SK-N-SH (cell line): ENCODE measurements at regions not wholly inside any gene's neighbourhood (a gene's known extent, or its start where the extent isn't known, plus 50 kb on each side); places are given as distances from the start of the nearest gene placed in this dataset.

Experiments used
- CTCF ChIA-PET: fragments of 300-600, 350-600 bp; formaldehyde crosslinking; extraction: SDS; loops from one replicate; lab custom pipeline; 2021; lab: Yijun Ruan, JAX
- POLR2A ChIA-PET: fragments of 350-600 bp; sonication (Branson Sonifier 250); formaldehyde crosslinking; extraction: SDS; loops from one replicate; lab custom pipeline; 2020; ENCODE audit warnings: antibody characterized with exemption, inconsistent platforms; lab: Yijun Ruan, JAX
- DNase-seq: peaks from one replicate; pipeline ENCODE4 v3.0.0; 2012
- H2AFZ ChIP-seq: fragments of 200-600 bp; sonication (generic); 2 replicates; pipeline ENCODE4 v1.8.1; 2016; ENCODE audit warnings: antibody characterized with exemption, mild to moderate bottlenecking, low read depth
- H3F3A ChIP-seq: fragments of 200-600 bp; sonication (generic); replicated peaks from 2 replicates; pipeline ENCODE3; 2016; ENCODE audit warnings: antibody characterized with exemption, mild to moderate bottlenecking; ENCODE audit not compliant: insufficient read depth
- H3K27ac ChIP-seq, 2 experiments: fragments of 200-500 bp in 1 of 2; fragments of 200-600 bp in 1 of 2; sonication (Bioruptor generic) in 1 of 2; sonication (generic), shearing (Covaris generic) in 1 of 2; 2 replicates each; pipeline versions ENCODE4 v1.5.1 to v1.6.1; 2014 to 2016; ENCODE audit warnings: low read depth in 2 of 2, inconsistent platforms in 1 of 2, low read length in 1 of 2, mild to moderate bottlenecking in 1 of 2, mixed read lengths in 1 of 2
- H3K27me3 ChIP-seq: fragments of 200-600 bp; sonication (generic), shearing (Covaris generic); 2 replicates; pipeline ENCODE4 v1.6.1; 2016; ENCODE audit warnings: mixed run types; ENCODE audit not compliant: insufficient read depth
- H3K36me3 ChIP-seq, 2 experiments: fragments of 200-500 bp in 1 of 2; fragments of 200-600 bp in 1 of 2; sonication (Bioruptor generic) in 1 of 2; sonication (generic) in 1 of 2; replicated peaks in 1 of 2; 2 replicates each; pipeline versions ENCODE3 to v1.5.1; 2014 to 2016; ENCODE audit warnings: low read length in 1 of 2, mild to moderate bottlenecking in 1 of 2; ENCODE audit not compliant: insufficient read depth in 2 of 2, control insufficient read depth in 1 of 2
- H3K4me1 ChIP-seq, 2 experiments: fragments of 200-500 bp in 1 of 2; fragments of 200-600 bp in 1 of 2; sonication (Bioruptor generic) in 1 of 2; sonication (generic), shearing (Covaris generic) in 1 of 2; 2 replicates each; pipeline versions ENCODE4 v1.5.1 to v1.6.1; 2014 to 2016; ENCODE audit warnings: low read depth in 1 of 2, low read length in 1 of 2, mixed run types in 1 of 2; ENCODE audit not compliant: insufficient read depth in 2 of 2, control insufficient read depth in 1 of 2
- H3K4me2 ChIP-seq: fragments of 200-600 bp; sonication (generic), shearing (Covaris generic); 2 replicates; pipeline ENCODE4 v1.6.1; 2017; ENCODE audit warnings: mixed run types
- H3K4me3 ChIP-seq, 2 experiments: fragments of 200-500 bp in 1 of 2; fragments of 200-600 bp in 1 of 2; sonication (Bioruptor generic) in 1 of 2; sonication (generic), shearing (Covaris generic) in 1 of 2; 2 replicates each; pipeline versions ENCODE4 v1.5.1 to v1.8.1; 2014 to 2016; ENCODE audit warnings: low read depth in 2 of 2, inconsistent platforms in 1 of 2, low read length in 1 of 2, mild to moderate bottlenecking in 1 of 2, mixed read lengths in 1 of 2, moderate library complexity in 1 of 2
- H3K79me2 ChIP-seq: fragments of 200-600 bp; sonication (generic); 2 replicates; pipeline ENCODE4 v1.8.1; 2017; ENCODE audit warnings: mild to moderate bottlenecking; ENCODE audit not compliant: insufficient read depth
- H3K9ac ChIP-seq: fragments of 200-600 bp; sonication (generic); 2 replicates; pipeline ENCODE4 v1.6.1; 2017; ENCODE audit warnings: mixed run types
- H3K9me2 ChIP-seq: fragments of 200-600 bp; sonication (generic); 2 replicates; pipeline ENCODE4 v1.6.1; 2017; ENCODE audit warnings: mixed run types
- H3K9me3 ChIP-seq: fragments of 200-600 bp; sonication (generic); 2 replicates; pipeline ENCODE4 v1.6.1; 2017; ENCODE audit warnings: mixed run types, mild to moderate bottlenecking, moderate library complexity
- H4K20me1 ChIP-seq: fragments of 200-600 bp; sonication (generic); 2 replicates; pipeline ENCODE4 v1.6.1; 2017; ENCODE audit warnings: mild to moderate bottlenecking, mixed run types; ENCODE audit not compliant: insufficient read depth
- CHD2 ChIP-seq: fragments of 150-350 bp; IDR thresholded peaks from 2 replicates; pipeline ENCODE4 v1.6.1; 2018; ENCODE audit warnings: low read length; ENCODE audit not compliant: partially characterized antibody
- CTCF ChIP-seq: fragments of 200-600 bp; sonication (generic); IDR thresholded peaks from 2 replicates; pipeline ENCODE4 v1.6.1; 2017; ENCODE audit warnings: antibody characterized with exemption, mild to moderate bottlenecking, moderate library complexity
- ELF1 ChIP-seq: IDR thresholded peaks from 2 replicates; pipeline ENCODE4 v1.4.0; 2012
- EP300 ChIP-seq, 2 experiments: IDR thresholded peaks; 2 replicates each; pipeline versions ENCODE4 v1.4.0 to v1.6.1; 2012; ENCODE audit warnings: borderline replicate concordance in 1 of 2, low read depth in 1 of 2, low read length in 1 of 2
- EZH2phosphoT487 ChIP-seq: fragments of 200-600 bp; sonication (generic); IDR thresholded peaks from 2 replicates; pipeline ENCODE4 v1.6.1; 2017; ENCODE audit warnings: low read depth, mixed run types, mild to moderate bottlenecking, antibody characterized with exemption, moderate library complexity, borderline replicate concordance
- FOXJ3 ChIP-seq: sonication (generic); formaldehyde crosslinking; IDR thresholded peaks from 2 replicates; pipeline ENCODE4 v1.5.1; 2020; ENCODE audit warnings: mild to moderate bottlenecking, missing genetic modification reagents
- JUND ChIP-seq: IDR thresholded peaks from 2 replicates; pipeline ENCODE4 v1.4.0; 2012
- NFIC ChIP-seq: IDR thresholded peaks from 2 replicates; pipeline ENCODE4 v1.4.0; 2012; ENCODE audit warnings: borderline replicate concordance
- NRF1 ChIP-seq: IDR thresholded peaks from 2 replicates; pipeline ENCODE4 v1.6.1; 2012; ENCODE audit warnings: low read depth, mild to moderate bottlenecking, low read length
- POLR2AphosphoS5 ChIP-seq: IDR thresholded peaks from 2 replicates; pipeline ENCODE4 v1.6.1; 2012; ENCODE audit warnings: low read depth, low read length
- RAD21 ChIP-seq: IDR thresholded peaks from 2 replicates; pipeline ENCODE4 v1.6.1; 2012; ENCODE audit warnings: mild to moderate bottlenecking, low read length
- RFX5 ChIP-seq: IDR thresholded peaks from 2 replicates; pipeline ENCODE4 v1.6.1; 2012; ENCODE audit warnings: mild to moderate bottlenecking, improper control_type of control experiment, low read length
- SMC3 ChIP-seq: IDR thresholded peaks from 2 replicates; pipeline ENCODE4 v1.6.1; 2012; ENCODE audit warnings: low read depth, low read length, improper control_type of control experiment
- TAF1 ChIP-seq: IDR thresholded peaks from 2 replicates; pipeline ENCODE4 v1.6.1; 2012; ENCODE audit warnings: low read depth, mild to moderate bottlenecking, low read length, moderate library complexity, borderline replicate concordance
- TCF12 ChIP-seq: IDR thresholded peaks from 2 replicates; pipeline ENCODE4 v1.4.0; 2012
- USF1 ChIP-seq: IDR thresholded peaks from 2 replicates; pipeline ENCODE4 v1.4.0; 2012; ENCODE audit warnings: low read depth, borderline replicate concordance
- USF2 ChIP-seq: fragments of 150-350 bp; IDR thresholded peaks from 2 replicates; pipeline ENCODE4 v1.6.1; 2017; ENCODE audit warnings: antibody characterized with exemption, low read length, low read depth, borderline replicate concordance
- YY1 ChIP-seq: IDR thresholded peaks from 2 replicates; pipeline ENCODE4 v1.4.0; 2012; ENCODE audit warnings: low read depth, mild to moderate bottlenecking
- whole genome bisulfite sequencing: methylation state at CpG from one replicate; pipeline ENCODE4 v1.1.6; 2017; ENCODE audit warnings: low lambda C conversion rate; 5-methylcytosine and 5-hydroxymethylcytosine counted together
- TF ChIP-seq, protein P1 (sequence below): IDR thresholded peaks from 2 replicates; pipeline ENCODE4; 2012

- no peak for TF ChIP-seq JUND
Observed at GRCh38 chr9:135340143-135340655, 139.4 kb upstream of the PPP1R26 start (continued).

GRCh38 chr9:135340726-135341475, 138.7 kb upstream of the PPP1R26 start:
- H3K9me2 ChIP-seq, result no peaks in the 10 kb centered on the region
- H3K27ac ChIP-seq, result no peak overlapping the region; a peak in 1 of 4 replicates
- no peaks in the 10 kb centered on the region for H3K36me3 ChIP-seq
- no peak overlapping the region for H3K9ac ChIP-seq
- H3K4me2 ChIP-seq, result no peak overlapping the region
- DNase-seq, result no peak
- no peak overlapping the region for H2AFZ ChIP-seq
- H3F3A ChIP-seq, result no peaks in the 10 kb centered on the region
- no peak overlapping the region for H3K4me3 ChIP-seq
- no peaks in the 10 kb centered on the region for H3K79me2 ChIP-seq
- no peaks in the 10 kb centered on the region for H4K20me1 ChIP-seq
- ChIA-PET CTCF (interaction anchor here (0.7 to 9.9 kb wide), 9 partner anchors 33 to 650 kb away, joined by 3 to 154 read pairs (median 3); partner anchors contain the start of gene OLFM1), POLR2A (no interaction called here)
- 44% methylated on average over 9 of the region's 20 CpGs for WGBS
- TF ChIP-seq ELF1, result no peak
- TF ChIP-seq EP300 (IDR thresholded peaks at IDR 0.05; ENCODE audit: borderline replicate concordance in 1 of 2, low read depth in 1 of 2, low read length in 1 of 2), result no peak
- no peak for TF ChIP-seq YY1
- TF ChIP-seq JUND, result no peak
- peaks cover 0 to 15% of the 10 kb centered on the region in 2 experiments; a peak in 2 of 4 replicates for H3K4me1 ChIP-seq
- H3K9me3 ChIP-seq, result no peaks in the 10 kb centered on the region
- no peaks in the 10 kb centered on the region for H3K27me3 ChIP-seq

GRCh38 chr9:135341612-135342169, 137.9 kb upstream of the PPP1R26 start:
- POLR2A ChIA-PET, result no interaction called here
- H3K9ac ChIP-seq, result no peak overlapping the region
- no peak for DNase-seq
- no peaks in the 10 kb centered on the region for H3K9me3 ChIP-seq
- no peak overlapping the region for H3K4me2 ChIP-seq
- H3K4me1 ChIP-seq, result peaks cover 0 to 15% of the 10 kb centered on the region in 2 experiments; a peak in 2 of 4 replicates
- no peaks in the 10 kb centered on the region for H3K36me3 ChIP-seq
- H3K79me2 ChIP-seq, result no peaks in the 10 kb centered on the region
- no peak overlapping the region for H3K4me3 ChIP-seq
- WGBS, result 54% methylated on average over 12 of the region's 13 CpGs
- H3K9me2 ChIP-seq, result no peaks in the 10 kb centered on the region
- no peaks in the 10 kb centered on the region for H4K20me1 ChIP-seq
- H3F3A ChIP-seq, result no peaks in the 10 kb centered on the region
- CTCF ChIA-PET, result interaction anchor here (0.7 to 9.9 kb wide), 10 partner anchors 14 to 651 kb away, joined by 3 to 154 read pairs (median 4); partner anchors contain the start of gene OLFM1
- no peak overlapping the region for H3K27ac ChIP-seq
- no peak overlapping the region for H2AFZ ChIP-seq
- H3K27me3 ChIP-seq, result no peaks in the 10 kb centered on the region
- TF ChIP-seq YY1 (no peak), SMC3 (no peak), NRF1 (no peak), RAD21 (no peak), CHD2 (no peak), TCF12 (no peak), EZH2phosphoT487 (no peak), RFX5 (no peak), FOXJ3 (CRISPR knock-in tag) (no peak), CTCF (no peak), TAF1 (no peak), POLR2AphosphoS5 (no peak), USF1 (no peak), NFIC (no peak), USF2 (no peak)
- TF ChIP-seq, protein P1, sequence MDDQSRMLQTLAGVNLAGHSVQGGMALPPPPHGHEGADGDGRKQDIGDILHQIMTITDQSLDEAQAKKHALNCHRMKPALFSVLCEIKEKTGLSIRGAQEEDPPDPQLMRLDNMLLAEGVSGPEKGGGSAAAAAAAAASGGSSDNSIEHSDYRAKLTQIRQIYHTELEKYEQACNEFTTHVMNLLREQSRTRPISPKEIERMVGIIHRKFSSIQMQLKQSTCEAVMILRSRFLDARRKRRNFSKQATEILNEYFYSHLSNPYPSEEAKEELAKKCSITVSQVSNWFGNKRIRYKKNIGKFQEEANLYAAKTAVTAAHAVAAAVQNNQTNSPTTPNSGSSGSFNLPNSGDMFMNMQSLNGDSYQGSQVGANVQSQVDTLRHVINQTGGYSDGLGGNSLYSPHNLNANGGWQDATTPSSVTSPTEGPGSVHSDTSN, result no peak
